ENCODE measurements at regions not wholly inside any gene's neighbourhood (a gene's known extent, or its start where the extent isn't known, plus 50 kb on each side); places are given as distances from the start of the nearest gene placed in this dataset.
"Not testable (repeated sequence)": the region's sequence is repeated elsewhere in the genome, so short reads cannot be mapped to it uniquely, and the experiment has no call there.

DNA sequence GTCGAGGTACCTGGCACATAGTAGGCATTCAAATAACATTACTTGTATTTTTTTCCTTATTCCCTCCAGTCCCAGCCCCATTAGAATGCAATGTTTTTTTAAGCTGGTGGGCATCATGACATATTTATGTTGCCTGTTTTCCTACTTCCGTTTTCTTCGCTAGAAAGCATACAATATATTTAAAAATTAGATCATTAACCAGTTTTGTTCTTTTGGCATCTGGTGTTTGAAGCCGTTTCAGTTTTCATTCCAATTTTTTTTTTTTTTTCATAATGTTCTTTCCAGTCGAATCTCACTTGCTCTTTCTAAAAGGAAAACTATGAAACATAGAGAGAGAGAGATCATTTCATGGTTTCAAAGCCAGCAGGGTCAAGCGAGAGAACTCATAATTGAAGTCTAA lies 228.3 kb upstream of the C9orf72 start:
- DNase-seq (ENCODE audit: low read depth in 2 of 3, low spot score in 1 of 3), result no peak

DNA sequence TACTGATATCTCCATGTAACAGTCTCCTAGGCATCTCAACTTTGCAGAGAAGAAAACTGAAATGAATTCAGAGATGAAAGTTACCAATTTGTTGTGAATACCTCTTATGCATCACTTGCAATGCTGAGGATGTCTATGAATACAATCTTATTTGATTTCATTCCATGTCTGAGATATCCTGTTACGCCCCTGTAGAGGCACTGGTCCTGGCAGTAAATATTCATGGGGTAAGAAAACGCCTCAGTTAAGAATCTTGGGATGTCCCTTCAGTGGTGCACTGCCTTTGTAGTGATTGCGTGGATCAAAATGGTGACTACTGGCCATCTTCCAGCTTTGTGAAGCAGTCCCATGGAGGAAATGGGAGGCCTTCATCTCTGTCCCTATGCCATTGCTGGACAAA lies 229.1 kb upstream of the C9orf72 start:
- no peak for DNase-seq (ENCODE audit: low read depth in 2 of 3, low spot score in 1 of 3)

DNA sequence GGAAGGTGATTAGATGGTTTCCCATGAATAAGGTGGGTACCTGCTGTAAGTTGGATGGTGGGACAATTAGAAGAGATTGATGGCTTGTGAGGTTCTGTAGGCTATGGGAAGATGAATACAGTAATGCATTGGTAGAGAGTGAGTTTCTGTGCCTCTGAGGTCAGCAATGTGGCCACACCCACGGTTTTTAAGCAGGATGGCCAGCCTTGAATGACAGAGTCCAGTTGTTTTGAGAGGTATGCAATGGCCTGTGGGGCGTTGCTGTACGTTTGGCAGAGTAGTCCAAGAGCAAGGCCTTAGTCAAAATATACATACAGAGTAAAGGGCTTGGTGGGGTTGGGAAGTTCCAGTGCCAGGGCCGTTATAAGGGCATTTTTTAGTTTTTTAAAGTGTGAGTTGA lies 235.6 kb upstream of the C9orf72 start:
- DNase-seq (ENCODE audit: low read depth in 2 of 3, low spot score in 1 of 3), result no peak

GRCh38 chr9:27817747-27818146 lies 244.5 kb upstream of the C9orf72 start:
- DNase-seq (ENCODE audit: low read depth in 2 of 3, low spot score in 1 of 3), result no peak

DNA sequence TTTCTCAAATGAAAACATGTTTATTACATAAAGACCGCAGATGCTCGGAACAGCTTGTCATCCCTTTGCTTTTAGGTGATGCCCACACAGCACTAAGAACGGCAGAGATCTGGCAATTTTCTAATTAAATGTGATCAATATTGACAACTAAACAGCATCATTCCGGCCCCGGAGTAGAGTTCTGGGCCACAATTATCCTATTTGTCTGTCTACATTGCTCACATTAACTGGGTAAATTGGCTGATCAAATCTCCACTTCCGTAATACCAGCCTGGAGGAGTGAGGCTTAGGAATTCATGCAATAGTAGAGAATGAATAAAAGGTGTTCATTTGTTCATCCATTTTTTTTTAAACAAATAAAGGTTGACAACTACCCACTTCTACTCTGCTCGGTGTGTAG lies 245.1 kb upstream of the C9orf72 start:
- no peak for DNase-seq (ENCODE audit: low read depth in 2 of 3, low spot score in 1 of 3)

GRCh38 chr9:27828908-27829307 lies 255.6 kb upstream of the C9orf72 start:
- no peak for DNase-seq (ENCODE audit: low read depth in 2 of 3, low spot score in 1 of 3)

DNA sequence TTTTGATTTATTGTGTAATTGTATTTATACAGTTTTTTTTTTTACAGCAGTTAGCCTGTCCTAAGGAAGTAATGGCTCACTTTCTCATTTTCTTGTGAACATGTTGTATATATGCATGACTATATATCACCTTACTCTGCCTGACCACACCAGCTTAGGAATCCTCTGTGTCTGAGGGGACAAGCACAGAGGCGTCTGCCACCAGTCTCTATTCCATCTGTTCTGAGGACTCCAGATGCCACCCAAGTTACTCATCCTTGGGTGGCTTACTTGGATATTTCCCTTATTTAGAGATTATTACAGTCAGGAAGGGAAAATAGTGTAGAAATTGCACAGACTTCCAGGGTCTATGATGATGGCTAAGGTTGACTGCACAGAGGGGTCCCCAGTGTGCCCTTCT lies 256.3 kb upstream of the C9orf72 start:
- no peak for DNase-seq (ENCODE audit: low read depth in 2 of 3, low spot score in 1 of 3)

- DNase-seq (ENCODE audit: low read depth in 2 of 3, low spot score in 1 of 3), result not testable (repeated sequence)
Measured at GRCh38 chr9:27832108-27832507, 258.8 kb upstream of the C9orf72 start.

- DNase-seq (ENCODE audit: low read depth in 2 of 3, low spot score in 1 of 3), result no peak
Measured at GRCh38 chr9:27835286-27835685, 262.0 kb upstream of the C9orf72 start.

DNA sequence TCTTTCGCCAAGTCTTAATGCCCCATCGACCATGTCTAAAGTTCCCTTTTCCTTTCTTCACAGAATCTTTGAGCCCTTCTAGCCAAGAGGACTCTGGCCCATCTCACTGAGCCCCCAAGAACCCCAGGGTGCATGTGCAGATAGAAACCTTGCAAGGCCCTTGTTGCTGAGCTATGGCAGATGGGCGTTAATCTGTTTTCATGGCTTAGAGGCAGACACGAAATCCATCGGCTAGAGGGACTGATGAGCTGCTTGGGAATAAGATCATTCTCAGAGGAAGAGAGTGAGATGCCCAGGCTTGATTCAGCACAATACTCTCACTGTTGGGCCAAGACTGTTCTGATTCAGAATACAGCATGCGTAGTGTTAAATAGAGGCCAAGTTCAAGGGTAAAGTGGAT lies 262.5 kb upstream of the C9orf72 start:
- DNase-seq (ENCODE audit: low read depth in 2 of 3, low spot score in 1 of 3), result no peak

DNA sequence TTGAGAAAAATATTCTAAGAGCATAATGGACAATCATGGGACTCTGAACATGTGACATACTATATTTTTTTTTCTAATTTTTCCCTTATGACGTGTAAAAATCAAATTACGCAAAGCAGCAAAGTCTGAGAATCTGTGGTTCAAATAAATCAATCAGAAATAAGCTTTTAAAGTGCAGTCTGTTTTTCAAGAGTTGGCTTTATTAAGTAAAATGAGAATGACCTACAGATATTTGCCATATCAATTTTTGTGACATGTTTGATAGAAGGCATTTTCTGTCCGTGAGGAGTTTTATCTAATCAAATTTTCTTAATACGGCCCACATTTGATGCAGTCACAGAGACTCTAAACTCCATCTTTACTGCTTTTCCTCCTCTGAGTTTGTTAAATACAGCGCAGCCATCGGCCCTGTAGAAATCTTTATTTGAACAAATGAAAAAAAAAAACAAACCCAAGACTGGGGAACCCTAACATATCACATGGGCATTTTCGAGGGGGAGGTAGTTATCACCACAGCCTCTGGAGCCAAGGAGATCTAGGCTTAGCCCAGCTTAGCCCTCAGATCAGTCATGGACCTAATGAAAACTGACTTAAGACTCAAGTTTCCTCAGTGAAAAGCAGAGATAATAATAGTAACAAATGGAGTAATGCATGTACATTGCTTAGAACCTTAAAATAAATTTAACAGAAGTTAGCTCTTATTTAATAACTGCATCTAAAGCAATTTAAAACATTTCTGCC lies 263.6 kb upstream of the C9orf72 start:
- DNase-seq (ENCODE audit: low read depth in 2 of 3, low spot score in 1 of 3), result no peak

- no peak for DNase-seq (ENCODE audit: low read depth in 2 of 3, low spot score in 1 of 3)
Measured at GRCh38 chr9:27838876-27839275, 265.6 kb upstream of the C9orf72 start.

GRCh38 chr9:27839767-27840166 lies 266.5 kb upstream of the C9orf72 start:
- DNase-seq (ENCODE audit: low read depth in 2 of 3, low spot score in 1 of 3), result not testable (repeated sequence)

DNA sequence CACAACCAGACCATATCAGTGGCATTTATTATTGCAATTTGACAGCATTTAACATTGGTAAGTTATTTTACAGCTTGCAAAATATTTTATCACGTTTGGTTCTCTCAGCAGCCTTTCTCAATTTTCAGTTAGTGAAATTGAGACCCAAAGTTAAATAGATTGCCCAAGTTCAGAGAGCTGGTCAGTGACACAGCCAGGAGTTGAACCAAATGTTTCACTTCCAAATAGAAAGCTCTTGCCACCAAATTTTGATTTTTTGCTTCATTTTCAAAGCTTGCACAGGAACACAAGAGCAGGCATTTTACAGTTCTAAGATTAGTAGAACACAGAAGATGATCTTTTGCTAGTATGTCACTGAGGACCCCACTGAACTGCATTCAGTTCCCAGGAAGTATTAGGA lies 271.5 kb upstream of the C9orf72 start:
- DNase-seq (ENCODE audit: low read depth in 2 of 3, low spot score in 1 of 3), result no peak

DNA sequence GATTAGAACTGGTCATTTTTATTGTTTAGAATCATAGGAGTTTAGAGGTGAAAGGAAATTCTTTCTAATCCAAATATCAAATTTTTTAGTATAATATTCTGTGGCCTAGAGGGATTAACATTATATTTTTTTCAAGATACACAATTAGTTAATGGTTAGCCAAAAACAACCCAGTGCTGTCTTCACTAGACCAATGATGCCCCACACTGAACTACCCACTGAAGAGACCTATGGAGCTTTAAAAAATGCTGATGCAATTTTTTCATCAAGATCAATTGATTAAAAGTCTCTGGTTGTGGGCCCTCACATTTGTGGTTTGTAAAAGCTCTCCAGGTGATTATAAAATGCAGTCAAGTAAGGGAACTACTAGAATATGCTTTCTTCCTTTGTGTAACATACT lies 274.1 kb upstream of the C9orf72 start:
- DNase-seq (ENCODE audit: low read depth in 2 of 3, low spot score in 1 of 3), result no peak

DNA sequence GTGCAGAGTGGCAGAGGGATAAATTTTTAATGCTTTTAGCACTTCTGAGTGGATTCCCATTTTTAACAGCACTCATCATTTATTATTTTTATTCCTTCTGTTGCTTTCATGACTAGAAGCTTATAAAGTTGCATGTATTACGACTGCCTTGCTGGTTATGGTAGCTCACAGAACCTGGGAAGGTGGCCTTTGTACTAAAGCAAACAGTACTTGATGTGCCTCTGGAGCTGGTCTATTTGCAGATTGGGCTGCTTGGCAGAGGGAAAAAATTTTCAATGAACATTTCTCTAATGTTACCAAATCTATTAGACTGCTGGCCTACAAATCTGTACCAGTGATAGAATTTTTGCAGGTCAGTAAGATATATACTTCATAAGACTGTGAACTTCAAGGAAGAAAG lies 274.5 kb upstream of the C9orf72 start:
- DNase-seq (ENCODE audit: low read depth in 2 of 3, low spot score in 1 of 3), result no peak

DNA sequence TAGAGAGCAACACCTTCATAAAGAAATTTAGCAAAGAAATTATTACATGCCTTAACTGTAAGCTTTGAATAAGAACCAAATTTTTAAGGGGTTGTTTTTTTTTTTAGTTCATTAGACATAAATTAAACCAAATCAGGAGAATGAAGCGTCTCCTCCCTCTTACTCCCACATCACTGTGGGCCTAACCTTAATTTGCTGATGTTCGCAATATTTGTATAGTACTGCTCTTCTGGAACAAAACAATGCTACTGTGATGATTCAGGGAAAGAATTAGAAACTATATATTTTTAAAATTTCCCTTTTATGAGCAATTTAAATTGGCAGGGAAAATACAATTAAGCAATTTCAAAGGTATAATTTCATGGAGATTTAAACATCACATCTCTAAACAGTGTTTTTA lies 275.0 kb upstream of the C9orf72 start:
- DNase-seq (ENCODE audit: low read depth in 2 of 3, low spot score in 1 of 3), result no peak

GRCh38 chr9:27851858-27852257 lies 278.6 kb upstream of the C9orf72 start:
- DNase-seq (ENCODE audit: low read depth in 2 of 3, low spot score in 1 of 3), result no peak

GRCh38 chr9:27853529-27853928 lies 280.2 kb upstream of the C9orf72 start:
- no peak for DNase-seq (ENCODE audit: low read depth in 2 of 3, low spot score in 1 of 3)

GRCh38 chr9:27856054-27856453 lies 282.8 kb upstream of the C9orf72 start:
- no peak for DNase-seq (ENCODE audit: low read depth in 2 of 3, low spot score in 1 of 3)

DNA sequence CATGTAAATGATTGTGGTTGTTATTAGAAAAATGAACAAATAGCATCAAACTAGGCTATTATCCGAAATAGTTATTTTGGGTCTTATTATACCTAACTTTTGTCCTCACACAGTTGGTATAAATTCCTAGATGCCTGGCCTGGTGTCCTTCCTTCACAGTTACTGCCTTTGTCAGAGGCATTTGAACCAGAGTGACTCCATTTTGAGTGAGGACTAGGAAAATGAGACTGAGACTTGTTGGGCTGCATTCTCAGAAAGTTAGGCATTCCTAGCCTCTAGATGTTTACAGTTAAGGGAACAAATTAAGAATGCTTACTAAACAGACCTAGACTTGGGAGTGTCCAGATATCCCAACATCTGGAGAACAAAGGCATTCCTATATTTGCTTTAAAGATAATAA lies 283.5 kb upstream of the C9orf72 start:
- no peak for DNase-seq (ENCODE audit: low read depth in 2 of 3, low spot score in 1 of 3)

DNA sequence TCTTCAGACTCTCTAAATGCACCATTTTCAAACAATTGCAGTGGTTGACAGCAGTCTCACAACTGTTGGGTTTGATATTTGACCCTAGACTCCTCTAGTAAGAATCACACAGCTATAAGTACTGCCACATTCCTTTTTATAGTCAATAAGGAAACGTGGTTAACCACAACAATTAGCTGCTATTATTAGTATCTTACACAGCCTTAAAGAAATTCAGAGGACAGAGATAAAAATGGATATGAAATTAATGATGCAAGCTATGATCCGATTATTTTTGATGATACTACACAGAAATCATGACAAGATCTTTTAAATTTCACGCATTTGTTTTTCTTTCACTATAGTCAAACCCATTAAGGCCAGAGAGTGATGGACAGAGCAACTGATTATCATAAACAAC lies 288.6 kb upstream of the C9orf72 start:
- no peak for DNase-seq (ENCODE audit: low read depth in 2 of 3, low spot score in 1 of 3)

GRCh38 chr9:27864644-27865438 lies 291.6 kb upstream of the C9orf72 start:
- DNase-seq (ENCODE audit: low read depth in 2 of 3, low spot score in 1 of 3), result no peak
